Right atrium auricular region (tissue), 2 donors: ENCODE measurements at regions not wholly inside any gene's neighbourhood (a gene's known extent, or its start where the extent isn't known, plus 50 kb on each side); places are given as distances from the start of the nearest gene placed in this dataset.

ENCODE experiments used
- DNase-seq: peaks from one replicate; pipeline ENCODE4 v3.0.0-alpha.2; 2019; ENCODE audit warnings: low spot score
- H3K27ac ChIP-seq, 2 donors: fragments of 200-600 bp; sonication (generic); 1 replicate in 1 of 2; 2 replicates in 1 of 2; pipeline ENCODE4 v1.5.1; 2016 to 2019
- H3K27me3 ChIP-seq, 2 donors: fragments of 200-600 bp; sonication (generic); one replicate each; pipeline versions ENCODE4 v1.5.1 to v1.6.0; 2017 to 2019
- H3K36me3 ChIP-seq: fragments of 200-600 bp; sonication (generic); one replicate; pipeline ENCODE4 v1.5.1; 2016
- H3K4me1 ChIP-seq, 2 donors: fragments of 200-600 bp; sonication (generic); one replicate each; pipeline versions ENCODE4 v1.5.1 to v1.6.0; 2017 to 2019
- H3K4me3 ChIP-seq, 2 donors: fragments of 200-600 bp; sonication (generic); 1 replicate in 1 of 2; 2 replicates in 1 of 2; pipeline ENCODE4 v1.5.1; 2017 to 2019; ENCODE audit warnings: mild to moderate bottlenecking in 1 of 2, moderate library complexity in 1 of 2
- H3K9me3 ChIP-seq, 2 donors: fragments of 200-600 bp; sonication (generic); one replicate each; pipeline ENCODE4 v1.5.1; 2019
- TF ChIP-seq, protein P1 (sequence below), 2 donors: fragments of 200-600 bp; sonication (generic); IDR thresholded peaks; one replicate each; pipeline ENCODE4 v1.5.1; 2019; ENCODE audit warnings: antibody characterized with exemption in 2 of 2

DNA sequence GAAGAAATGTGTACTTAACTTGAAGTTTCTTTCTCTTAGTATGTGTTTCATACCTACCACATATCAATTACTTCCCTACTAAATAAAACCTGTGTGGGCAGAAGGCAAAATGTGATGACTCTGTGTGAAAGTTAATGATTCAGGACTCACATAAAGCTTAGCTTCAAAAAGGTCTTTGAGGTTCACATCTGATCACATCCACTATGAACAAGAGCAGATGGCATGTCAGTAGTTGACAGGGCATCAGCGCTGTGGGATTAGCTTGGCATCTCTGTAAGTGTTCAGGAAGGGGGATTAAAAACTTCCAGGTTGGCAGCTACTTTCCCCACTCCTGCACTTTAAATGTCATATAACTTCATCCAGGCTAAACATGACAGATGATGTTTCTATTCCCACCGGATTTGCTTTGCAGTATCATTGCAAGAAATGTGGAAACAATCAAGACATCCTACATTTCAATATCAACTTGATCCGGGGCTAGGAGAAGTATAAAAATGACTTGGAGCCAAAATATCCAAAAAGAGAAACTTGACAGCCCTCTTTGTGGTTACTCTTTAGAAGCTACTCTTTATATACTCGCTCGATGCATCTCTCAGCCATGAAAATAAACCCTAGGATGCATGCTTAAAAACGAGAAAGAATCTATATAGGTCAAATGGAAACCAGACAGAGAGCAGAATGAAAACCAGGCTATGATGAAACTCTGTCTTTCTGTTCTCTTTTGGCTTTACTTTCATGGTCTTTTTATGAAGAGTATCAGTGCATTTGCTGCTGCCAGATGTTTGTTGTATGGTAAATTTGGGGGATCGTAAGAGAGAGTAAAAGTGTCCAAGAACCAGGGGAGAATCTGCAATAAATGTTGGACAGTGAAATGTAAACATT, 273.1 kb upstream of the ALCAM start:
- Histone ChIP-seq H3K4me3 (no peak overlapping the region), H3K4me1 (no peaks in the 10 kb centered on the region), H3K27me3 (no peaks in the 10 kb centered on the region), H3K9me3 (peaks cover 0 to 7% of the 10 kb centered on the region in 2 donors), H3K36me3 (no peaks in the 10 kb centered on the region), H3K27ac (no peak overlapping the region)
- no peak for DNase-seq
- TF ChIP-seq, protein P1, sequence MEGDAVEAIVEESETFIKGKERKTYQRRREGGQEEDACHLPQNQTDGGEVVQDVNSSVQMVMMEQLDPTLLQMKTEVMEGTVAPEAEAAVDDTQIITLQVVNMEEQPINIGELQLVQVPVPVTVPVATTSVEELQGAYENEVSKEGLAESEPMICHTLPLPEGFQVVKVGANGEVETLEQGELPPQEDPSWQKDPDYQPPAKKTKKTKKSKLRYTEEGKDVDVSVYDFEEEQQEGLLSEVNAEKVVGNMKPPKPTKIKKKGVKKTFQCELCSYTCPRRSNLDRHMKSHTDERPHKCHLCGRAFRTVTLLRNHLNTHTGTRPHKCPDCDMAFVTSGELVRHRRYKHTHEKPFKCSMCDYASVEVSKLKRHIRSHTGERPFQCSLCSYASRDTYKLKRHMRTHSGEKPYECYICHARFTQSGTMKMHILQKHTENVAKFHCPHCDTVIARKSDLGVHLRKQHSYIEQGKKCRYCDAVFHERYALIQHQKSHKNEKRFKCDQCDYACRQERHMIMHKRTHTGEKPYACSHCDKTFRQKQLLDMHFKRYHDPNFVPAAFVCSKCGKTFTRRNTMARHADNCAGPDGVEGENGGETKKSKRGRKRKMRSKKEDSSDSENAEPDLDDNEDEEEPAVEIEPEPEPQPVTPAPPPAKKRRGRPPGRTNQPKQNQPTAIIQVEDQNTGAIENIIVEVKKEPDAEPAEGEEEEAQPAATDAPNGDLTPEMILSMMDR (IDR thresholded peaks at IDR 0.05) = no peak

DNA sequence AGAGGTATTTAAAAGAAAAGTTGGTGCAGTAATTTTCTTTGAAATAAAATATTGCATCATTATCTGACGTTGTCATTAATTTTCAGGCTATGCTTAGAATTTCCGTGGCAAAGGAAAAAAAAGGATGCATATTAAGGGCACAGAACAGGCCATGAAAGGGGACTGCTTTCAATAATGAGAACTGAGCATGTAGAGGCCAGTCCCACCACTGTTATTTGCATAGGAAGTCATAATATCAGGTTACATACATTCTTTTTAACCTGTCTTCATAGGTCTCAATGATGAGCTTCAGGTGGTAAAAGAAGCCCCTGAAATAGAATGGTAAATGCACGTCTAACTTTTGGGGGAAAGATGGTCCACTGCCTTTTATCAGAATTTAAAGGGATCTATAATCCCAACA, 272.1 kb upstream of the ALCAM start:
- H3K36me3 ChIP-seq = no peaks in the 10 kb centered on the region

DNA sequence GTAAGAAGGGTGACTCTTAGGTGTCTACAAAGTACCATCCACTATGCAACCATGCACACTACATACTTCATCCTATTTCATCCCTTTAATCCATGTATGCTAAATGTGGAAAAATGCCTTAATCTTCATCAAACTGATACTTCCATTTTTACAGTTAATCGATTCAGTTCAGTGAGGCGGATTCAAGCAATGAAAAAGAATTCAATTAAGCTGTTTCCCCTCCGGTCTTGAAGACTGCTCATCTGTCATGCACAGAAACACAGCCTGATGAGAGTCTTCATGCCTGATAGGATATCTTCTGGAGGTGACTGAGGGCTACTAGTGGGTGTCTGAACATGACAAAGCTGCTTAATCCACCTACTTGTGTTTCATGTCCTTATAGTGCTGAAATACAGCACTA, 270.6 kb upstream of the ALCAM start:
- TF ChIP-seq, protein P1 (IDR thresholded peaks at IDR 0.05) = no peak
- no peak overlapping the region for H3K27ac ChIP-seq
- no peaks in the 10 kb centered on the region for H3K4me1 ChIP-seq
- no peaks in the 10 kb centered on the region for H3K27me3 ChIP-seq
- no peak for DNase-seq
- H3K4me3 ChIP-seq = no peak overlapping the region
- H3K36me3 ChIP-seq = no peaks in the 10 kb centered on the region
- peaks cover 0 to 7% of the 10 kb centered on the region in 2 donors for H3K9me3 ChIP-seq

More for the DNA sequence above, 272.1 kb upstream of the ALCAM start:
- H3K27me3 ChIP-seq = no peaks in the 10 kb centered on the region
- H3K4me3 ChIP-seq = no peak overlapping the region
- DNase-seq = no peak
- H3K9me3 ChIP-seq = peaks cover 0 to 7% of the 10 kb centered on the region in 2 donors
- no peak overlapping the region for H3K27ac ChIP-seq
- H3K4me1 ChIP-seq = no peaks in the 10 kb centered on the region
- TF ChIP-seq, protein P1 (IDR thresholded peaks at IDR 0.05) = no peak

DNA sequence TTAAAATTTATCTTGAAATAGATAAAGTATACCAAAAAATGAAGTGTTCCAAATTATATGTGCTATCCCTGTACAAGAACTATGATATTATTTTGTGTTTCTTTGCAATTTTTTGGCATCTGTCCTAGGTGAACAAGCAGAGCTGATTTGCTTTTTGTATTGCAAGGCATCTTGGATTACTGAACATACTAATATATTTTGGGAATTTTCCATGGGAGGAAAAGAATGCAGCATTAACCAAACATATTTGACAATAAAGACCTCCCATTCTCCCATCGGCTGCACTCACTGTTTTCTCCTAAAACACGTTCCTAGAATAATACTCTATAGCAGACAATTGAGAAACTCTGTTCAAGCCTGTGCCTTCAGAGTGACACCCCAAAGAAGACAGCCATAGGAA, 265.1 kb upstream of the ALCAM start:
- H3K36me3 ChIP-seq = no peaks in the 10 kb centered on the region
- no peaks in the 10 kb centered on the region for H3K27me3 ChIP-seq
- TF ChIP-seq, protein P1 (IDR thresholded peaks at IDR 0.05) = no peak
- H3K4me3 ChIP-seq = no peak overlapping the region
- H3K4me1 ChIP-seq = no peaks in the 10 kb centered on the region
- no peak for DNase-seq
- H3K27ac ChIP-seq = no peak overlapping the region
- no peaks in the 10 kb centered on the region for H3K9me3 ChIP-seq

DNA sequence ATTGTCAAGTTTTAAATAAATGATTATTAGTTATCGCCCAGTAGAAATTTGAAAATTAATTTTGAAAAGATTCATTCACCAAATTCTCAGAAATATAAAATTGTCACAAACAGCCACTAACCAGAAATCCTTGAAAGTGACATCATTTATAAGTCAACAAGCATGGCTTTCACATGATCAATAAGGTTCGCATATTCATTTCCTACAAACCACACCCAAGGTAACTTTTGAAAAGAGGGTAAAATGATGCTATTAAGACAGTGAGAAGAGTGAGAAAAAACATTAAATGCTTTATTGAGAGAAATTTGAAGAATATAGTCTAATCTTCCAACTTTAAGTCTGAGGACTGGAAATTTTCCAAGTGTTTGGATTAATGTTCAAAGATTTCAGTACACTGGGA, 263.6 kb upstream of the ALCAM start:
- TF ChIP-seq, protein P1 (IDR thresholded peaks at IDR 0.05) = no peak
- Histone ChIP-seq H3K9me3 (no peaks in the 10 kb centered on the region), H3K36me3 (no peaks in the 10 kb centered on the region), H3K4me3 (no peak overlapping the region), H3K27ac (no peak overlapping the region), H3K27me3 (no peaks in the 10 kb centered on the region), H3K4me1 (no peaks in the 10 kb centered on the region)
- no peak for DNase-seq
